NT2/D1 (cell line): ENCODE measurements at regions not wholly inside any gene's neighbourhood (a gene's known extent, or its start where the extent isn't known, plus 50 kb on each side); places are given as distances from the start of the nearest gene placed in this dataset.

Experiments used
- YY1 ChIP-seq: IDR thresholded peaks from 2 replicates; pipeline ENCODE4 v1.6.1; 2011; ENCODE audit not compliant: insufficient read length, insufficient read depth
- ZNF274 ChIP-seq: IDR thresholded peaks from 2 replicates; pipeline ENCODE4 v1.6.1; 2011; ENCODE audit warnings: mild to moderate bottlenecking, low read depth, low read length

DNA sequence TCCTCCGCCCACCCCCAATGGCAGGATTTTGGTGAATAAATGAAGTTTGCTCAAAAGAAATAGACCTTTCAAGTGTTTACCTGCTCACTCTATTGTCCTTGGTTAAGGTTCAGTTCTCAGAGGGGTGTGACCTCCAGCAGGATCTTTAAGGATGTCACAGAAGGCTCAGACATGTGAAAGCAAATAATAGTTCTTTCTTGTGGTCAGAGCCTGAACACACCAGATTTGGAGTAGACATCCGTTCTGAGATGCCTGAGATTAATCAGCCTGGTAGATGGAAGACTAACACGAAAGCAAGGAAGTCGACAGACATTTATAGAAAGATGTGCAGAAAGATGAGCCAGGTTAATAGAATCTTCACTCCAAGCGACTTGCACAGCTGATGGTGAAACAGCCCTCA lies 557.9 kb upstream of the CDH11 start:
- no peak for TF ChIP-seq YY1
- TF ChIP-seq ZNF274, result no peak
